NCI-H2227 treated with DMSO at 0.1 percent for 48 hours (cell line): ENCODE measurements at regions not wholly inside any gene's neighbourhood (a gene's known extent, or its start where the extent isn't known, plus 50 kb on each side); places are given as distances from the start of the nearest gene placed in this dataset.

Experiments
- DNase-seq: peaks from one replicate; lab custom pipeline; 2025; lab: John Stamatoyannopoulos, UW

DNA sequence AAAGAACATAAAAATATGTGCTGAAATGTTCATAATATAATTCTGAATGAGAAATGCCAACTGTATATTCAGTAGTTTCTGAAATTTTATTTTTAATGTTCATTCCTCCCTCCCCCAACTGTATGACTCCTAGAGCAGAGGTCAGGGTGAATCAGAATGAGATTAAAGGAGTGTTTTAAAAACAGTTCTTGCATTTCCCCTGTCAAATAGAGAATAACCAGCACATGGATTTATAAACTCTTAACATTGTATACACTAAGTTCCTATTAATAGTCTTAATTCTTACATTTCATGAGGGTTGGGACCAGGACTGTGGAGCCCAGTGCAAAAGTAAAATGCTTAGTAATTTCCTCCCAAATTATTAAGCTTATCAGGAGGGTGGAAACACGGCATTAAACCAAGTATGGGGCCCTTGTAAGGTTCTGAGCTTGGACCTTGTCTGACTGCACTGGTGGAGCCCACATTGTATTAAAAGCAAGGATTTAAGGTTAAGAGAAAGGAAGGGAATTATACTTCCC is 474.6 kb upstream of the RAG2 start:
- DNase-seq = no peak

GRCh38 chr11:37050311-37050710 is 452.3 kb upstream of the RAG2 start:
- no peak for DNase-seq

GRCh38 chr11:37040921-37041320 is 442.9 kb upstream of the RAG2 start:
- no peak for DNase-seq

DNA sequence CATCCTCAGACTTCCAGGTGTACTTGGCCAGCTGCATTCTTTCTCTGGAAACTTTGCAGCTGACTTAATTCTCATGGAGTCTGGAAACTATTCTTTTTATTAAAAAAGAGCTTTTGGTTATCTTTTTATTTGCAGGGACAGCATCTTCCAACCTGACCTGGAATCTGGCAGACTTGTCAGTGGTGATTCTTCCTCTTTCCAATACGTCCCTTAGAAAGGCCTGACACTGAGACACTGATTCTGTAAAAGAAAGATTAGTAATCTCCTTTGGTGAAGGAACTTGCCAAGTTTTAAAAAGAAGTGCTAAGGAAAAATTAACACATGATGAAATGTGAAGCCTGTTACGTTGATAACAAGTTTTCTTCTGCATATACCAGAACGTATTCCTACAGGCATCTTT is 440.9 kb upstream of the RAG2 start:
- DNase-seq = no peak

DNA sequence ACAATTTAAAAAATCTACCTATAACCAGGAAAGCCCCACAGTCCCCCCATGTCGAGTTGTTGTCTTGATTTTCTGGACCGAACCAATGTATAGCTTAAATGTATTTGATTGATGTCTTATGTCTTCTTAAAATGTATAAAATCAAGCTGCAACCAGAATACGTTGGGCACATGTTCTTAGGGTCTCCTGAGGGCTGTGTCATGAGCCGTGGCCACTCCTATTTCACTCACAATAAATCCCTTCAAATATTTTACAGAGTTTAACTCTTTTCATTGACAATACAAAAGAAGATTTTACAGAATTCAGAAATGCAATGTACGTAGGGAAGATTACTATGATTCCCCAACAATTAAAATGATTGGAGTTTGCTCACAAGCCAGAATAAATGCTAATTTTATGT is 428.7 kb upstream of the RAG2 start:
- no peak for DNase-seq

DNA sequence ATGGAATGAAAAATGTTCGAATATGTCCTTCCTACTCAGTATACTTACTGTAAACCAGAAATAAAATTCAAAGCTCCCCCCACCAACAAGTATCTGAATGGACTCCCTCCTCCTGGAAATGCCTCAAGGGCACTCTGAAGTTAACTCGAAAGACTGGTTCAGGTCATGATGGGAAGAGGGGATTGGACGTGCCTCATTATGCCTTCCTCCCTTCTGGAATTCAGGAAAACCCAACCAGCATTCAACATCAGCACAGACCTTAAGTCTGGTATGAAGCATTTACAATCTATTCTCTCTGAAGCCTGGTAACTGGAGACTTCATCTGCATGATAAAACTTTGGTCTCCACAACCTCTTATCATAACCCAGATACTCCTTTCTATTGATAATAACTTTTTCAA is 428.3 kb upstream of the RAG2 start:
- DNase-seq = no peak

- no peak for DNase-seq
Observed at GRCh38 chr11:37006563-37006962, 408.5 kb upstream of the RAG2 start.

DNA sequence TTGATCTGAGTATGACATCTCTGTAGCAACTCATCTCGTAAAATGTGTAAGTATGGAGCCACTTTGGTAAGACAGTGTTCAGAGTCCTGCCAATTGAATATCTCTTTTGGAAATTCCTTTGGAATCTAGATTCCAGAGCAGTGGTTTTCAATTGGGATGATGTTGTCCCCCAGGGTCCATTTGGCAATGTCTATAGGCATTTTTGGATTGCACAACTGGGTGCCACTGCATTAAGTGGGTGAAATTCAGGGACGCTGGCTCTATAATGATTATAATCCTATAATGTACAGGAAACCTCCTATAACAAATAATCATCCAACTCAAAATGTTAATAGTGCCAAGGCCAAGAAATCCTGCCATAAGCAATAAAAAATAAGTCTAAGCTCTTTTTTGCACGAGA is 404.8 kb upstream of the RAG2 start:
- DNase-seq = no peak

DNA sequence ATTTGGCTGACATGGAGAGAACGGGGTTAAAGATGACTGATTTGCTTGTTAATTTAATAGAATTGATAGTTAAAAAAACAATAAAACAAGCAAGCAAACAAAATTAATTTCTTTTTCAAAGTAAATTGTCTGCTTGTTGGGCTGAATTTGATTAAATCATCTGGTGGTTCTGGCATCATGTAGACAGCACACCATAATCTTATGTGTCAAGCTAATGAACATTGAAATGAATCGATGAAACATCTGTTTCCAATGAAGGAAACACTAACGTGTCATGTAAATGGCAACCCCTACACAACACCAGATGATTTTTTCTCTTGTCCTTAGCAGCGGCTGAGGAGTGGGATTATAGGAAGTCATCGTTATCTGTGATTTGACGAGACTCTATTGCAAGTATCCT is 399.6 kb upstream of the RAG2 start:
- DNase-seq = no peak

DNA sequence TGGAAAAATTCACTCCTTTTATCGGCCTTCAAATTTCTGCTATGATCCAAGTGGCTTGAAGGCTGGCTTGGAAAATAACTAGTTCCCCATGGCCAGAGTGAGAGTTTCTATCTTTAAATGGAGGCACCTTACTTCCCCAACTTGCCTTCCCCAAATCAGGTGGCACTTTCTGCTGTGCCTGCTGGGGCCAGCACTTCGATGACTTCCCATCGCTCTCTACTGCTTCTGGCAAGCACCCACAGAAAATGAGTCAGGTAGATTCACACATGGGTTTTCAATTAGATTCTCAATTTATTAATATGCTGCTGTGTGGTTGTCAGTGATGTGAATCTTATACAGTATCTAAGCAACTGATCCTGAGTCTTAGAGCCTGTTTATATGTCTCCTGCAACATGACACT is 398.8 kb upstream of the RAG2 start:
- no peak for DNase-seq

GRCh38 chr11:36994208-36994607 is 396.2 kb upstream of the RAG2 start:
- no peak for DNase-seq

DNA sequence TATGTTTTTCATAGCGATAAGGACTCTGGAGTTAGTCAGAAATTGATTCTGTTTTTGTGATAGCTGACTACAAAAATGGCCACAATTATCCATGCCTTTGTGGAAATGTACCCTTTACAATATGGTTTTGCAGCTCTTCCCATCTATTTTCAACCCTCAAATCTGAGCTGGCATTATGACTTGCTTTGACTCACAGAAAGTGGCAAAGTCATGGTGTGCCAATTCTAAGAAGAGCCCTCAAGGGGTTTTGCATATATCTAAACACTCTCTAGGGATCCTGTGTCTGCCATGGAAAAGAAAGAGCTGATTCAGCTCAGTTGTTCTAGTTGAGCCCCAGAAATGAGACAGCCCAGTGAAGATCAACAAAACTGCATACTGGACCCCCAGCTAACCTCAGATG is 390.5 kb upstream of the RAG2 start:
- DNase-seq = no peak

GRCh38 chr11:36985562-36985961 is 387.5 kb upstream of the RAG2 start:
- DNase-seq = no peak

- no peak for DNase-seq
Observed at GRCh38 chr11:36976741-36977140, 378.7 kb upstream of the RAG2 start.

DNA sequence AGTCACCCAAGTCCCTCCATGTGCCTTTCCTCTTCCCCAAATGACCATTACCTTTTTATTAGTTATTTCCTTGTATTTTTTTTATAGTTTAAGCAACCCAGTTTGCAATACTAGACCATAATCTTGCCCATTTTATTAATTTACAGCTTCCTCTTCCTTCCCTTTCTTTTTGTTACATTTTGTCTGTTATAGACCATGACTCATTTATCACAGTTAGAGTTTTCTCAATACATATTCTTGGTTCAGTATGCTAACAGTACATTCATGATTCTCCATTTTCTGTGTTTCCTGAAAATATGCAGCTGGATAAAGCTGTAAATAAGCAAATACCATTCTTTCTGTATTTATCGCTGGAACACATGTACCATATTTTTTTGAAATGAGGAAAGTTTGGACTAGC is 376.7 kb upstream of the RAG2 start:
- no peak for DNase-seq

DNA sequence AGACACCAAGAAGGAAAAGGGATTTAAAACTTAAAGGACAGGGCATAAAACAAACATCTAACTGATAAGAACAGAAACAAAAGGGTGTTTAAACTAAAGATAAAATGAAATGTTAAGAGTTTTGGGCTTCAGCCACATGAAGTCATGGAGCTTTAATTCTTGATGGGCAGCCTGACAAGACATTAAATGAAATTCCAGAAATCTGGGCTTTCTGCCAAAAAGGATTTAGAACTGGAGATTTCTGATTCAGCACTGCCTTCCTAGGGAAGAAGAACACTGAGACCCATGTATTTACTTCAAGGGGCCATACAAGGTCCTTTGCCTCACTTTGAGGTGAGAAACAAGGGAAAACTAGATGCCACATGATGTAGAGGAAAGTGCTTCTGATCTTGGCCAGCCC is 355.9 kb upstream of the RAG2 start:
- DNase-seq = peak; percentile 46

GRCh38 chr11:36948460-36949127 is 350.6 kb upstream of the RAG2 start:
- peak; percentile 56 for DNase-seq

DNA sequence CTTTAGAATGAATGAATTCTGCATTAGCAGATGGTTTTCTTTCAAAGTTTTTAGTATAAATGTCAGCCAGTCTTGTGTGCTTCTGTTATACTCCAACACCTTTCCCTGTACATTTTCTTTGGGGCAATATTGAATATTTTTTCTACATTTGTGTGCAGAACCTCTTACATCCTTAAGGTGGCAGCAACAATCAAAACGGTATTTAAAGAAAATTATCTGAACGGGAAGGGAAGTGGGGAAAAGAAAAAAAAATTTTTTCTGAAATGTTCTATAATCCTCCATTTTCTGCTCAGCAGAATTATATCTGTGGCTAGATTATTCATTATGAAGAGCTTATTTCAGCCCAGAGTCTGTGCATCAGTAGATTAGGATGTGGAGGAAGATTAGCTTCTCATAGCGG is 347.3 kb upstream of the RAG2 start:
- no peak for DNase-seq

GRCh38 chr11:36933481-36933880 is 335.4 kb upstream of the RAG2 start:
- no peak for DNase-seq

GRCh38 chr11:36931139-36931538 is 333.1 kb upstream of the RAG2 start:
- DNase-seq = no peak

GRCh38 chr11:36930256-36930655 is 332.2 kb upstream of the RAG2 start:
- DNase-seq = no peak

DNA sequence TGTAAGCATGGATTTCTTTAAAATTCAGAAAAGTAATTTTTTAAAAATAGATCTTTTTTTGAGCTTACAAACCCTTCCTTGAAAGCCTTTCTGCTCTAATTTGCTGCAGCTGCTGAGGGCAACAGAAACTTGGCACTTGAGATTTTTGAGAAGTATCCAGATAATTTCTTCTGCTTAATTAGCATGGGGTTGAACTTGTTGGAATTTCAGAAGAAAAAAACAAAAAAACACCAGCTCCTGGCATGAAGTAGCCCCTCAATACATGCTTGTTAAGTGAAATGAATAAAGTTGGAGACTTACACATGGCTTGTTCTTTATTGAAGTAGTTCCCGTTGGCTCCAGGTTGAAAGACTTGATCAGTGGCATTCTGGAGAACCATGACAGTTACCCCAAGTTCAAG is 331.4 kb upstream of the RAG2 start:
- no peak for DNase-seq

DNA sequence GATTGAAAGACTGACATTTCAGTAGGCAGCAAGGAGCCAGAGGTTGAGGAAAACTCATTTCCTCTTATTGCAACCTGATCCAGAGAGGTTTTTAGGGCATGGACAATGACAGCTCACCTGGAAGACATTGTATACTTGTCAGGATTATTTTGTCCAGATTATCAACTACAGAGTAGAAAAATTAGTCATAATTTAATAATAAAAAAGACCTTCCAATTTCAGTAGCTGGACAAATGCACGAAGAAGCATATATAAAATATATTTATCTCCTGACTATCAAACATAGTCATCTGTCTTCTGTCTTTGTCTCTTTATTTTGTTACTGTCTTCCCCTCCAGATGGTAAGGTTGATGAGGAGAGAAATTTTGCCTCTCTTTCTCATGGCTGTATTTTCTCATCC is 330.6 kb upstream of the RAG2 start:
- DNase-seq = no peak

DNA sequence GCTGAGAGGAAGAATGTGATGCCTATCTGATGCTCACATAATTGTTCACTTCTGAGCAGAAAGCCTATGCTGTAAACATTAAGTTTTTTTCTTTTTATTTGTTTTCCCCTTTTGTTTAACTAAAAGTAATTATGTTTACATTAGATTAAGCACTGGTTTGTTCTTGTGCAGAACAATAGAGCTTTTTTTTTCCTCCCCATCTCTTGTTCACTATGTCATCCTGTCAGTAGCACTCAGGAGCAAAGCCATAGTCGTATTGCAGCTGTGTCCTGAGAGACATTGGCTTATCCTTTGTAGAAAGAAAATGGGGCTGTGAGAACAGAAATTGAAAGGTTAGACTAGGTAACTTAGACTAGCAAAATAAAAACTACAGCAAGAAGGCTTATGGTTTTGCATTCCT is 301.8 kb upstream of the RAG2 start:
- DNase-seq = no peak

GRCh38 chr11:36890841-36891240 is 292.8 kb upstream of the RAG2 start:
- DNase-seq = no peak
